PC-9 (cell line): ENCODE measurements at regions not wholly inside any gene's neighbourhood (a gene's known extent, or its start where the extent isn't known, plus 50 kb on each side); places are given as distances from the start of the nearest gene placed in this dataset.

Source experiments
- BruUV-seq: library from RNA; stranded (reverse); fragments of 400-500 nt; replicated peaks from 2 replicates; lab custom pipeline; 2021; lab: Mats Ljungman, UMichigan
- CTCF ChIA-PET: fragments of 300-600 bp; sonication (Branson Sonifier 250); formaldehyde crosslinking; loops from one replicate; lab custom pipeline; 2022; ENCODE audit warnings: antibody characterized with exemption; lab: Charles Lee
- POLR2A ChIA-PET: fragments of 300-600 bp; sonication (Branson Sonifier 250); formaldehyde crosslinking; loops from one replicate; lab custom pipeline; 2022; ENCODE audit warnings: antibody characterized with exemption; ENCODE audit not compliant: unreplicated experiment; lab: Charles Lee
- DNase-seq, 2 experiments: peaks; one replicate each; pipeline versions ENCODE4 v3.0.0 to v3.0.0-alpha.2; 2015 to 2022; ENCODE audit warnings: mixed read lengths in 1 of 2
- H2AFZ ChIP-seq: fragments of 200-600 bp; sonication (generic); 2 replicates; pipeline ENCODE4 v1.8.1; 2017; ENCODE audit warnings: antibody characterized with exemption
- H3F3A ChIP-seq: fragments of 200-600 bp; sonication (generic); 2 replicates; pipeline ENCODE4 v1.8.1; 2017; ENCODE audit warnings: antibody characterized with exemption, mild to moderate bottlenecking, low read depth; ENCODE audit not compliant: insufficient read depth
- H3K27ac ChIP-seq: fragments of 200-600 bp; sonication (generic); 2 replicates; pipeline ENCODE4 v1.6.1; 2016; ENCODE audit warnings: mixed run types
- H3K27me3 ChIP-seq: fragments of 200-600 bp; sonication (generic); 2 replicates; pipeline ENCODE4 v1.6.1; 2016; ENCODE audit warnings: low read depth, mixed run types; ENCODE audit not compliant: insufficient read depth
- H3K36me3 ChIP-seq: fragments of 200-600 bp; sonication (generic); 2 replicates; pipeline ENCODE4 v1.6.1; 2016; ENCODE audit warnings: low read depth, mixed run types
- H3K4me1 ChIP-seq: fragments of 200-600 bp; sonication (generic); replicated peaks from 2 replicates; pipeline ENCODE4 v1.6.1; 2016; ENCODE audit warnings: mixed run types; ENCODE audit not compliant: insufficient read depth
- H3K4me2 ChIP-seq: fragments of 200-600 bp; sonication (generic); 2 replicates; pipeline ENCODE4 v1.6.1; 2017; ENCODE audit warnings: mixed run types
- H3K4me3 ChIP-seq: fragments of 200-600 bp; sonication (generic); 2 replicates; pipeline ENCODE4 v1.6.1; 2016; ENCODE audit warnings: mixed run types
- H3K79me2 ChIP-seq: fragments of 200-600 bp; sonication (generic); 2 replicates; pipeline ENCODE4 v1.6.1; 2017; ENCODE audit warnings: low read depth, mixed run types
- H3K9me2 ChIP-seq: fragments of 200-600 bp; sonication (generic); 2 replicates; pipeline ENCODE4 v1.8.1; 2017; ENCODE audit warnings: mild to moderate bottlenecking; ENCODE audit not compliant: insufficient read depth
- H3K9me3 ChIP-seq: fragments of 200-600 bp; sonication (generic); 2 replicates; pipeline ENCODE4 v1.8.1; 2016; ENCODE audit warnings: low read depth; ENCODE audit not compliant: insufficient read depth
- H4K20me1 ChIP-seq: fragments of 200-600 bp; sonication (generic); 2 replicates; pipeline ENCODE4 v1.8.1; 2017; ENCODE audit not compliant: insufficient read depth
- EZH2 ChIP-seq: fragments of 200-600 bp; sonication (generic); IDR thresholded peaks from 2 replicates; pipeline ENCODE4 v1.8.0; 2017; ENCODE audit warnings: antibody characterized with exemption, low read depth
- intact Hi-C: fragments of 100-400 bp; cut with micrococcal nuclease; formaldehyde crosslinking; loops from one replicate; pipeline ENCODE4 v1.10.0; 2022; ENCODE audit not compliant: unreplicated experiment
- TF ChIP-seq, protein P1 (sequence below): fragments of 200-600 bp; sonication (generic); conservative IDR thresholded peaks from 2 replicates; pipeline ENCODE4 v1.6.1; 2017; ENCODE audit warnings: mixed run types, antibody characterized with exemption, mild to moderate bottlenecking, moderate library complexity

DNA sequence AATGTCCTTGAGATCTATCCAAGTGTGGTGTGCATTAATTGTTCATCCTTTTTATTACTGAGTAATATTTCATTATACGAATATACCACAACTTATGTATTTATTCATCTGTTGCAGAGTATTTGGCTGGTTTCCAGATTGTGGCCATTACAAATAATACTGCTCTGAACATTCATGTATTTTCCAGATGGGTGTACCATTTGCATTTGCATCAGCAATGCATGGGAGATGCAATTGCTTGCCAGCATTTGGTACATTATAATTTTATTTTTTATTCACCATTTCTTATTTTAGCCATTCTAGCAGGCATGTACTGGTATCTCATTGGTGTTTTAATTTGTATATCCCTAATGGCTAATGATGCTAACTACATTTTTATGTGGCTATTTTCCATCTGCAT lies 162.4 kb downstream of the SCG2 start:
- no peak overlapping the region for H3K4me3 ChIP-seq
- H3K9me3 ChIP-seq: no peaks in the 10 kb centered on the region
- BruUV-seq: no TSS peak
- H3K4me2 ChIP-seq: no peak overlapping the region
- H3K4me1 ChIP-seq: no peaks in the 10 kb centered on the region
- DNase-seq: no peak
- no peaks in the 10 kb centered on the region; the same call in none of the 2 replicates for H3K9me2 ChIP-seq
- no peaks in the 10 kb centered on the region for H3K79me2 ChIP-seq
- H3K27me3 ChIP-seq: no peaks in the 10 kb centered on the region
- POLR2A ChIA-PET: no interaction called here
- intact Hi-C loops: no loop called here
- no peak overlapping the region for H3K27ac ChIP-seq
- H3F3A ChIP-seq: no peaks in the 10 kb centered on the region
- TF ChIP-seq, protein P1, sequence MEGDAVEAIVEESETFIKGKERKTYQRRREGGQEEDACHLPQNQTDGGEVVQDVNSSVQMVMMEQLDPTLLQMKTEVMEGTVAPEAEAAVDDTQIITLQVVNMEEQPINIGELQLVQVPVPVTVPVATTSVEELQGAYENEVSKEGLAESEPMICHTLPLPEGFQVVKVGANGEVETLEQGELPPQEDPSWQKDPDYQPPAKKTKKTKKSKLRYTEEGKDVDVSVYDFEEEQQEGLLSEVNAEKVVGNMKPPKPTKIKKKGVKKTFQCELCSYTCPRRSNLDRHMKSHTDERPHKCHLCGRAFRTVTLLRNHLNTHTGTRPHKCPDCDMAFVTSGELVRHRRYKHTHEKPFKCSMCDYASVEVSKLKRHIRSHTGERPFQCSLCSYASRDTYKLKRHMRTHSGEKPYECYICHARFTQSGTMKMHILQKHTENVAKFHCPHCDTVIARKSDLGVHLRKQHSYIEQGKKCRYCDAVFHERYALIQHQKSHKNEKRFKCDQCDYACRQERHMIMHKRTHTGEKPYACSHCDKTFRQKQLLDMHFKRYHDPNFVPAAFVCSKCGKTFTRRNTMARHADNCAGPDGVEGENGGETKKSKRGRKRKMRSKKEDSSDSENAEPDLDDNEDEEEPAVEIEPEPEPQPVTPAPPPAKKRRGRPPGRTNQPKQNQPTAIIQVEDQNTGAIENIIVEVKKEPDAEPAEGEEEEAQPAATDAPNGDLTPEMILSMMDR: no peak
- no peak for TF ChIP-seq EZH2
- no peaks in the 10 kb centered on the region for H3K36me3 ChIP-seq
- H4K20me1 ChIP-seq: no peaks in the 10 kb centered on the region
- CTCF ChIA-PET: no interaction called here
- no peak overlapping the region for H2AFZ ChIP-seq

DNA sequence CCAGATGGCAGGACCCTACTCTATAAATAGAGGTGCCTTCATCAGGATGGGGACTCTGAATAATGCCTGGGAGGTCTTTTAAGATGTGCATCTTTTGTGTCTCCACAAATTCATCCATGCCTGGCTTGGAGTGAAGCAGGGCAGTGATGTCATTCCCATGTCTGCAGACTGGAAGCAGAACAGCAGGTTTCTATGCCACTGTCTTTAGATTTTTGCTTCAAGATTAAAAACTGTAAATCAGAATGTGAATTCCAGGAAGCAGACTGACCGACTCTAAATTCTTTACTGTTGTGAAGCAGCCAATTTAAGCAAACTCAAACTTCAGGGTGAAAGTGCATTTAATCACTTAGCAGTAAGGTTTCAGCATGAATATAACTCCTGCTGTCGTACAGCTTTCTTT lies 159.3 kb downstream of the SCG2 start:
- intact Hi-C loops: no loop called here
- Histone ChIP-seq H3K9me2 (no peaks in the 10 kb centered on the region), H3K9me3 (peaks cover 3% of the 10 kb centered on the region; the same call in 1 of the 2 replicates), H3K4me3 (no peak overlapping the region), H3K36me3 (no peaks in the 10 kb centered on the region), H3K4me1 (no peaks in the 10 kb centered on the region), H3K79me2 (no peaks in the 10 kb centered on the region), H3K27ac (no peak overlapping the region), H2AFZ (no peak overlapping the region), H4K20me1 (no peaks in the 10 kb centered on the region), H3F3A (no peaks in the 10 kb centered on the region), H3K4me2 (no peak overlapping the region), H3K27me3 (no peaks in the 10 kb centered on the region)
- TF ChIP-seq, protein P1: no peak
- TF ChIP-seq EZH2: no peak
- no TSS peak for BruUV-seq
- CTCF ChIA-PET: interaction anchor here (0.6 kb wide), 1 partner anchor 361 kb away, joined by 4 read pairs; no protein-coding TSS in a partner anchor
- DNase-seq: no peak
- POLR2A ChIA-PET: no interaction called here

DNA sequence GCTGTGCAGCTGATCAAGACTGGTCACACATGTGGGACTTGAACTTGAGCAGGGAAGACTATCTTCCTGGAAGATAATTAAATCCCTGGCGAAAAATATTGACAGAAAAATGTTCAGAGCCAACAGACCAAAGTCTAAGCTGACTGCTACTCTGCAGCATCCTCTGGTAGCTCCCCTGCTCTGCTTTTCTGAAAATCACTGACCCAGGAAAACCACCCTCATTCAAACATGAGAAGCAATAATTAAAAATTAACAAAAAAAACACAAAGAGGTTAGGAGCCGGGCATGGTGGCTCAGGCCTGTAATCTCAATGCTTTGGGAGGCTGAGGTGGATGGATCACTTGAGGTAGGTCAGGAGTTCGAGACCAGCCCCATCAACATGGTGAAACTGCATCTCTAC lies 151.9 kb downstream of the SCG2 start:
- H3K4me3 ChIP-seq: no peak overlapping the region
- no peaks in the 10 kb centered on the region; the same call in 1 of the 2 replicates for H3K36me3 ChIP-seq
- intact Hi-C loops: loop anchor here (10.0 kb wide), 1 partner anchor 475 kb away; no protein-coding TSS in a partner anchor
- H3K9me2 ChIP-seq: no peaks in the 10 kb centered on the region
- H3K4me2 ChIP-seq: no peak overlapping the region
- BruUV-seq: no TSS peak
- TF ChIP-seq, protein P1: no peak
- TF ChIP-seq EZH2: no peak
- H2AFZ ChIP-seq: no peak overlapping the region
- H3K9me3 ChIP-seq: peaks cover 28% of the 10 kb centered on the region
- POLR2A ChIA-PET: no interaction called here
- H3K27me3 ChIP-seq: no peaks in the 10 kb centered on the region
- H4K20me1 ChIP-seq: no peaks in the 10 kb centered on the region
- no peaks in the 10 kb centered on the region for H3K4me1 ChIP-seq
- no peak overlapping the region for H3K27ac ChIP-seq
- no peaks in the 10 kb centered on the region for H3K79me2 ChIP-seq
- no peak for DNase-seq
- H3F3A ChIP-seq: no peaks in the 10 kb centered on the region
- CTCF ChIA-PET: no interaction called here
